ENCODE measurements at regions not wholly inside any gene's neighbourhood (a gene's known extent, or its start where the extent isn't known, plus 50 kb on each side); places are given as distances from the start of the nearest gene placed in this dataset.

GRCh38 chr12:127531542-127531941 lies 735.4 kb upstream of the TMEM132C start:
- Mint-ChIP-seq H3K36me3 (ENCODE audit: insufficient read depth, unreplicated experiment) (no peaks in the 10 kb centered on the region), H3K4me3 (ENCODE audit: unreplicated experiment) (no peak overlapping the region), H3K4me1 (ENCODE audit: insufficient read depth, unreplicated experiment) (no peaks in the 10 kb centered on the region), H3K27ac (ENCODE audit: low read depth, unreplicated experiment) (no peak overlapping the region), H3K9me3 (ENCODE audit: unreplicated experiment) (no peaks in the 10 kb centered on the region), H3K27me3 (ENCODE audit: insufficient read depth, unreplicated experiment) (no peaks in the 10 kb centered on the region)
- no peak for DNase-seq (ENCODE audit: unreplicated experiment)
- intact Hi-C loops (cut with micrococcal nuclease), result no loop called here
- no TSS peak for BruUV-seq (replicated peaks)
- POLR2A ChIA-PET, result no interaction called here
- TF ChIP-seq CTCF (IDR thresholded peaks at IDR 0.05; ENCODE audit: unreplicated experiment), result no peak
- CTCF ChIA-PET, result no interaction called here

GRCh38 chr12:127533353-127533752 lies 733.6 kb upstream of the TMEM132C start:
- no TSS peak for BruUV-seq (replicated peaks)
- intact Hi-C loops (cut with micrococcal nuclease), result no loop called here
- TF ChIP-seq CTCF (IDR thresholded peaks at IDR 0.05; ENCODE audit: unreplicated experiment), result no peak
- H3K4me3 Mint-ChIP-seq (ENCODE audit: unreplicated experiment), result no peak overlapping the region
- DNase-seq (ENCODE audit: unreplicated experiment), result no peak
- peaks cover 3% of the 10 kb centered on the region for H3K9me3 Mint-ChIP-seq (ENCODE audit: unreplicated experiment)
- H3K27ac Mint-ChIP-seq (ENCODE audit: low read depth, unreplicated experiment), result no peak overlapping the region
- no peaks in the 10 kb centered on the region for H3K36me3 Mint-ChIP-seq (ENCODE audit: insufficient read depth, unreplicated experiment)
- H3K27me3 Mint-ChIP-seq (ENCODE audit: insufficient read depth, unreplicated experiment), result no peaks in the 10 kb centered on the region
- CTCF ChIA-PET, result no interaction called here
- H3K4me1 Mint-ChIP-seq (ENCODE audit: insufficient read depth, unreplicated experiment), result no peaks in the 10 kb centered on the region
- POLR2A ChIA-PET, result no interaction called here

- Mint-ChIP-seq H3K27me3 (ENCODE audit: insufficient read depth, unreplicated experiment) (no peaks in the 10 kb centered on the region), H3K4me1 (ENCODE audit: insufficient read depth, unreplicated experiment) (no peaks in the 10 kb centered on the region), H3K27ac (ENCODE audit: low read depth, unreplicated experiment) (no peak overlapping the region), H3K9me3 (ENCODE audit: unreplicated experiment) (peaks cover 15% of the 10 kb centered on the region), H3K36me3 (ENCODE audit: insufficient read depth, unreplicated experiment) (no peaks in the 10 kb centered on the region), H3K4me3 (ENCODE audit: unreplicated experiment) (no peak overlapping the region)
- ChIA-PET POLR2A (no interaction called here), CTCF (no interaction called here)
- intact Hi-C loops (cut with micrococcal nuclease), result no loop called here
- no peak for DNase-seq (ENCODE audit: unreplicated experiment)
- no TSS peak for BruUV-seq (replicated peaks)
- no peak for TF ChIP-seq CTCF (IDR thresholded peaks at IDR 0.05; ENCODE audit: unreplicated experiment)
Observed at GRCh38 chr12:127536833-127537428, 730.0 kb upstream of the TMEM132C start.

GRCh38 chr12:127538316-127538715 lies 728.7 kb upstream of the TMEM132C start:
- no TSS peak for BruUV-seq (replicated peaks)
- Mint-ChIP-seq H3K9me3 (ENCODE audit: unreplicated experiment) (peaks cover 15% of the 10 kb centered on the region), H3K27me3 (ENCODE audit: insufficient read depth, unreplicated experiment) (no peaks in the 10 kb centered on the region), H3K4me3 (ENCODE audit: unreplicated experiment) (no peak overlapping the region), H3K4me1 (ENCODE audit: insufficient read depth, unreplicated experiment) (no peaks in the 10 kb centered on the region), H3K27ac (ENCODE audit: low read depth, unreplicated experiment) (no peak overlapping the region), H3K36me3 (ENCODE audit: insufficient read depth, unreplicated experiment) (no peaks in the 10 kb centered on the region)
- ChIA-PET POLR2A (no interaction called here), CTCF (no interaction called here)
- TF ChIP-seq CTCF (IDR thresholded peaks at IDR 0.05; ENCODE audit: unreplicated experiment), result no peak
- intact Hi-C loops (cut with micrococcal nuclease), result no loop called here
- no peak for DNase-seq (ENCODE audit: unreplicated experiment)
